GM18508 (cell line): ENCODE measurements at regions not wholly inside any gene's neighbourhood (a gene's known extent, or its start where the extent isn't known, plus 50 kb on each side); places are given as distances from the start of the nearest gene placed in this dataset.

Source experiments
- ATAC-seq: cut with Tn5 transposase; IDR thresholded peaks from one replicate; pipeline ENCODE4 v1.9.1; 2021; ENCODE audit warnings: moderate number of reproducible peaks; ENCODE audit not compliant: insufficient read depth, unreplicated experiment

GRCh38 chr3:56985878-56986277, 74.6 kb upstream of the SPATA12 start:
- no peak for ATAC-seq

GRCh38 chr3:56985460-56985859, 75.0 kb upstream of the SPATA12 start:
- no peak for ATAC-seq

GRCh38 chr3:56983427-56983826, 77.0 kb upstream of the SPATA12 start:
- no peak for ATAC-seq

- no peak for ATAC-seq
These were observed 78.8 kb upstream of the SPATA12 start for GRCh38 chr3:56981445-56982230.

- no peak for ATAC-seq
These were observed 79.6 kb upstream of the SPATA12 start for GRCh38 chr3:56980798-56981390.

- no peak for ATAC-seq
These were observed 80.2 kb upstream of the SPATA12 start for GRCh38 chr3:56980243-56980642.

GRCh38 chr3:56979791-56980190, 80.7 kb upstream of the SPATA12 start:
- ATAC-seq = no peak

GRCh38 chr3:56977561-56977889, 82.9 kb upstream of the SPATA12 start:
- ATAC-seq = no peak

- ATAC-seq = no peak
These were observed 83.6 kb upstream of the SPATA12 start for GRCh38 chr3:56976651-56977560.

GRCh38 chr3:56975567-56975966, 84.9 kb upstream of the SPATA12 start:
- ATAC-seq = no peak

GRCh38 chr3:56974247-56974930, 86.1 kb upstream of the SPATA12 start:
- no peak for ATAC-seq

GRCh38 chr3:56971816-56972215, 88.6 kb upstream of the SPATA12 start:
- no peak for ATAC-seq

- no peak for ATAC-seq
These were observed 89.2 kb upstream of the SPATA12 start for GRCh38 chr3:56971261-56971660.

- no peak for ATAC-seq
These were observed 90.0 kb upstream of the SPATA12 start for GRCh38 chr3:56970461-56970879.

GRCh38 chr3:56969851-56970250, 90.6 kb upstream of the SPATA12 start:
- no peak for ATAC-seq

GRCh38 chr3:56966509-56966908, 94.0 kb upstream of the SPATA12 start:
- no peak for ATAC-seq

GRCh38 chr3:56966104-56966503, 94.4 kb upstream of the SPATA12 start:
- no peak for ATAC-seq

- ATAC-seq = no peak
These were observed 97.5 kb upstream of the SPATA12 start for GRCh38 chr3:56962922-56963321.

- ATAC-seq = no peak
These were observed 98.3 kb upstream of the SPATA12 start for GRCh38 chr3:56962206-56962605.

- no peak for ATAC-seq
These were observed 100.1 kb upstream of the SPATA12 start for GRCh38 chr3:56960234-56960917.
